Tongue (tissue), 1 donor: ENCODE measurements at regions not wholly inside any gene's neighbourhood (a gene's known extent, or its start where the extent isn't known, plus 50 kb on each side); places are given as distances from the start of the nearest gene placed in this dataset.
"Not testable (repeated sequence)": the region's sequence is repeated elsewhere in the genome, so short reads cannot be mapped to it uniquely, and the experiment has no call there.

Experiments
- DNase-seq: peaks from one replicate; pipeline ENCODE4 v3.0.0-alpha.2; 2015

DNA sequence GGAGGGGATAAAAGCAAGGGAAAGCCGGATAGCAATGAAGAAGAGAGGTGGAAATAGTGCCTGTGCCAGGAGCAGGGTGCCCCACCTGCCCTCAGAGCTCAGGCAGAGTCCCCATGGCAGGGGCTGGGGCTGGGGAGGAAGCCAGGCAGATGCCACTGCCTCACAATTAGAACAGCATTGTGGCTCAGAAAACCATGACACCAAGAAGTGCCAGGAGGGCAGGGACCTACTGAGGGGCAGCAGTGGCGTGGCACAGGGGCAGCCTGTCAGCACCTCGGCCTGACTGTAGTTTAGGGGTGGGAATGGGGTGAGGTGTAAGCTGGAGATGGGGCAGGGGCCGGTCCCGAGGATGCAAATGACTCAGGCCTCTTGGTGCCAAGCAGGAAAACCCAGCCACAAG is 532.1 kb upstream of the B3GAT1 start:
- no peak for DNase-seq

DNA sequence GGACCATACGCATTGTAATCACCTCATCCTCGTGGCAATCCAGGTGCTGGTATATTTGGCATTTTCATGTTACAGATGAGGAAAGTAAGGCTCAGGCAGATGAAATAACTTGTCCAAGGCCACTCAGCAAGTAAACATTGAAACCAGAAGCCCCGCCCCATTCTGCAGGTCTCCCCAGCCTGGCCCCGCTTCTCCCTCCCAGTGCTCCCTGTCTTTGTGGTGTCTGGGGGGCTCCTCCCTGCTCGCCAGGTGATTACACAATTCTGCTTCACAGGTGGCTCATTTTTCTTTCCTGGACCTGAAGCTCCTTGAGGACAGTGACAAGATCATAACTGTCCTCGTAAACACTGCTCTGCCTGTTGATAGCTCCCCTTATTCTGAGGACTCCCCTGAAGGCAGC is 531.5 kb upstream of the B3GAT1 start:
- no peak for DNase-seq

DNA sequence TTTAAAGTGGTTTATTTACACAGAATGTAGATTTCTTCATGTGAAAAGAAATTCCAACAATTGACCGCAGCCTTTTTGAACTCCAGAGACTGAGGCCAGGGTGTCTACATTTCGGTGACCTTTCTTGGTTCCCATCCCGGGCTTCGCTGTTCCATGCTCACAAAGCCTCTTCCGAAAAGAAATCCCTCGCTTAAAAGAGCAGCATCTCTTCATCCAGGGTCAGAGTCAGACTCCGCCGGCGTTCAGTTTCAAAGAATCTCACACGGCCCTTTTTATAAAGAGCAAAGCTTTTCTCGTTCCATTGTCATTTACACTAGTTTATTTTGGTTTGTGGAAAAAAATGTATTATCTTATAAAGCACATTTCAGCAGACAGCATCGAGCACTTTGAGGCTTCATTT is 530.6 kb upstream of the B3GAT1 start:
- no peak for DNase-seq

DNA sequence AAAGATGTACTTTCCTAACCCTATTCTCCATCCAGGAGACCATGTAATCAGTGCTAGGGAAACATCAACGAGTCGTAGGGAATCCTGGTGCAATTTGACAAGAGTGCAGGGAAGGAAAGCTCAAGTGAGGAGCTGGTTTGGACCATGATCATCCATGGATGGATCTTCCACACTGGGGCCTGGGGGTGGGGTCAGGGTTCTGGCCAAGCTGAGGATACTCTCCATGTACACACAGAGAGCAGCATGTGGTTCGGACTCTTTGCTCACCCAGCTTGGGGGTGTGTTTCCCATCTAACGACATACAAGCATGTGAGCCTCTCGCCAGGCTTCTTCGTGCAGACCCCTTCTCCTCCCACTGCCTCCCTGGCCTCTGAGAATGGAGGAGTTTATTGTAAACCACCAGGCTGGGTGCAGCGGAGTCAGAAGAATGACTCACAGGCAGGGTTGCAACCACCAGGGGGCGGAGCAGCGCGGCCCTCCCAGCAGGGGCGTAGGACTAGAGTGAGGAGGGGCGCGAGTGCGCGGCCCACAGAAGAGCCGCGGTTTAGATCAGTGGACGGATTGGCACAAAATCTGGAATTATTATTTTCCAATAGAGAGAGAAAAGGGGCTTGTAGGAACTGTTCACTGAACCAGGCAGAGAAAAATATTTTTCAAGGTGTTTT is 530.0 kb upstream of the B3GAT1 start:
- DNase-seq = peak; percentile 13

DNA sequence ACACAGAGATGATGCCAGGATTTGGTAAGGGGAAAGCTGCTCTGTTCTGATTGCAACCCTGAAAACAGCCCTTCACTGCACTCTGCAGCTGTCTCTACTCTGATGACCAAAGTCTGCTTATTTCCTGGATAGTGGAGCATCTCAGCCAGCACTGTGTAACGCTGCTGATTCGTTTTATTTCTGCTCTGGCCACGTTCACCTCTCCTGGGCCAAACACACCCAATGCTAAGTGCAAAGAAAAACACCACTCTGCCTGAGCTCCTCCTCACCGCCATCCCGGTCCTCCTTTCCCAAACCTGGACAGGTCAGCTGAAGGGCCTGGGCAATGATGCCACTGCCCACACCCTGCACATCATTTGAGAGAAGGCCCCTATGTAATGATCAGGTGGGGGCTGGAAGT is 529.3 kb upstream of the B3GAT1 start:
- DNase-seq = no peak

DNA sequence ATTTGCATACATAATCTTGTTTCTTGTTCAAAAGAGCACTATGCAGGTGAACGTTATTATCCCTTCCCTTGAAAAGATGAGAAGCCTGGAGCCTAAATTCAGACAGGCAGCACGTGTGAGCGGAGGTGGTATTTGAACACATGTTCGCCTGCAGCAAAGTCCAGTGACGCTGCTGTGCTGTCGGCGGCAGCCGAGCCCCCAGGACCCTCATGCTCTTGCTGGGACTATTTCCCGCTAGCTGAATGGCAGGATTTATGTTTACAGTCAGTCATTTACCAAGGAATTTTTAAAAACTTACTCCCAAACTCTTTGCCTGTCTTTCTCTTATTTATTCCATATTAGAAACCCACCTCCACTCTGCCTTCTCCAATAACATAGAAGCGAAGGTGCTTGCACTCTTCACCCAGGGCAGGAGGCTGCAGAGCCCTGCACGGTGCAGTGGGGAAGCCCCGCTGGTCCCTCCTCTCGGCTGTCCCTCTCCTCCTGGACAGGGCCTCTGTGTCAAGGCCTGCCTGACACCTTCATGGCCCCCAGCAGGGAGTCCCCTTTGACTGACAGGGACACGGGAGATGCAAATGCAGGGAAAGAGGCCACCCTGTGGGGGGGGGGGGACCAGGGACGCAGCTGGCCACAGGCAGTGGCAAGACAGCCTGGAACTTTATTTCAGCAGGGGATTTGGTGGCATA is 528.5 kb upstream of the B3GAT1 start:
- DNase-seq = no peak

DNA sequence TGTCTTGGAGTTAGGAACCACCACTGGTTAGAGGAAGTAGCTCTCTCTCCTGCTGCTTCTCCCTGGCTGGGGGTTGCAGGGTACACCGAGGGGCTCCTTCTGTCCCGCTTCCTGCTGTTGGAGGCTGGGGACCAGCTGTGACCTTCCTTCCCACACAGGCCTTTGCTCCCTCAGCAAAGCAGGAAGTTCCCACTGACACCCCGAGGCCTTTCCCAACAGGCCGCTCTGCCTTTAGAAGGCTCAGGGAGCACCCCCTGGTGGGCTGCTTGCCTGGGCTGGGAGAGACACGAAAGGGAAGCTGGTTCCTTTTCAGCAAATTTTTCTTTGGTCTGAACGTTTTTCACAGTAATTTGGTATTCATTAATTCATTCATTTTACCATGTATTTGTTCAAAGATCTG is 527.9 kb upstream of the B3GAT1 start:
- peak; percentile 19 for DNase-seq

DNA sequence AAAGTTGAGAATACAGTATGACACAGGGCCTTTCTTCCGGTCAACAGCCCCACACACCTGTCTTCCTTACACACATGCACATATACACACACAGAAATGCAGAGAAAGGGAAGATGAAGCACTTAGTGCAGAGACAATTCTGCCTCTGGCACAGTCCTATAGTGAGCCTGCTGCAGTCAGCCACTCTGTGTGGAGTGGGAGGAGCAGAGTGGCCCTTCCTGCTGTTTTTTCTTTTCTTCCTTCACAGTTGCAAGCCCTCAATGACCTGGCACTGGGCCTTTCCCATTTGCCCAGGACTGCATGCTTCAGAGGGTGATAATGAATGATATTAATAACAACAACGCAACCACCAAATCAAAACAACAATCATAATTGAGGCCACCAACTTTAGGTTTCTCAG is 527.0 kb upstream of the B3GAT1 start:
- no peak for DNase-seq

DNA sequence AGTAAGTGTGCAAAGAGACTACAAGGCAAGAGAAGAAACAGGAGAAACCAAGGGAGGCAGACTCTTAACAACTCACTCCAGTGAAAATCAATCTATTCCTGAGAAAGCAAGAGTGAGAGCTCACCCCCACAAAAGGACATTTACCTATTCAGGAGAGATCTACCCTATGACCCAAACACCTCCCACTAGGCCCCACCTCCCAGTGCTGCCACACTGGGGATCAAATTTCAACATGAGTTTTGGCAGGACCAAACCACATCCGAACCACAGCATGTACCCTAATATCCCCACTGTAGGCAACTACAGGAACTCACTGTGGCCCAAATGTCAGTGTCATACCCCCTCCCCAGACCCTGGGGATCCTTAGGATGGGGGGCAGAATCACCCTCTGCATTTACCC is 526.2 kb upstream of the B3GAT1 start:
- no peak for DNase-seq

DNA sequence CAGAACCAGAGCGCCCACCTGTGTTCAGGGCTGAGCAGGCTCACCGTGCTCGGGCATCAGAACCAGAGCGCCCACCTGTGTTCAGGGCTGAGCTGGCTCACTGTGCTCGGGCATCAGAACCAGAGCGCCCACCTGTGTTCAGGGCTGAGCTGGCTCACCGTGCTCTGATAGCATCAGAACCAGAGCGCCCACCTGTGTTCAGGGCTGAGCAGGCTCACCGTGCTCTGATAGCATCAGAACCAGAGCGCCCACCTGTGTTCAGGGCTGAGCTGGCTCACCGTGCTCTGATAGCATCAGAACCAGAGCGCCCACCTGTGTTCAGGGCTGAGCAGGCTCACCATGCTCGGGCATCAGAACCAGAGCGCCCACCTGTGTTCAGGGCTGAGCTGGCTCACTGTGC is 525.2 kb upstream of the B3GAT1 start:
- DNase-seq = not testable (repeated sequence)

DNA sequence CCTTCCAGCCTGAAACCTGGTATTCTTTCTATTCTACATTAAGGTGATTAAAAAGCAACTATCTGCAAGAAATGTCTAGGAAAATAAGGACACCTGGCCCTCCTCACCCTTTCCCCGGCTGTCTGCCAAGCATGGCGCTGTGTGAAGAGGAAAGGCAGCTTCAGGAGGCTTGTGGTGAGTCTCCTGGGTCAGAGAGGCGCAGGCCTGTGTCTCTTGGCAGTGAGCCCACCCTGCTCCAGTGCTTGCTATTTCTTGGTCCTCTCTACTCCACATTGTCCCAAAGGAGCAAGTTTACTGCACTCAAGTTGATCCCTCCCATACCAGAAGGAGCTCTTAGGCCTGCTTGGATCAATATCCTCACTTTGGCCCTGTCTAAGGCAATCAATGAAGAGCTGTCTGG is 520.7 kb upstream of the B3GAT1 start:
- no peak for DNase-seq

DNA sequence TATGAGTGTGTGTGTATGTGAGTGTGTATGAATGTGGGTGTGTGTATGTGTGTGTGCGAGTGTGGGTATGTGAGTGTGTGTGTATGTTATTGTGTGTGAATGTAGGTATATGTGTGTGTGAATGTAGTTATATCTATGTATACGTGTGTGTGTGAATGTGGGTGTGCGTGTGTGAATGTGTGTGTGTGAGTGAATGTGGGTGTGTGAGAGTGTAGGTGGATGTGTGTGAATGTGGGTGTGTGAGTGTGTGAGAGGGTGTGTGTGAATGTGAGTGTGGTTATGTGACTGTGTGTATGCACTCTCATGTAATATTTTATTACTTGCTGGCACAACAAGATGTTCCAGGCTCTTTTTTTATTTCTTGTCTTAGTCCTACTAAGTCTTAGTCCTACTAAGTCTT is 513.4 kb upstream of the B3GAT1 start:
- DNase-seq = no peak

DNA sequence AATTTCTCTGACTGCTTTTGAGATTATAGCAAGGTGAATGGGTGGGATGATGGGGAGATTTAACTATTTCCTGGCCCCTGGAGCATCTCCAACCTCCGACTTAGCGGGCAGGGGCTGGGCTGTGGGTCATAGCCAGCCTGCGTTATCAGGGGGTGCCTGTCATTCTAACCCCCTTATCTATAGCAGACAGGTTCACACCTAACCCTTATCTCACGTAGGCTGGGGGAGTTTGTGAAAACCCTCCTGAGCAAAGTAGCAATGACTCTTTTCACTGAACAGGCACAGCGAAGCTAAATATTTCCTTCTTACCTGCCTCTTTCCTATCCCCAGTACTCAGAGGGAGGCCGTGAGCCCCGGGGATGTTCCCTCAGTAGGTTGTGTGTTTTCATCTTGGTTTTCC is 511.4 kb upstream of the B3GAT1 start:
- DNase-seq = no peak

DNA sequence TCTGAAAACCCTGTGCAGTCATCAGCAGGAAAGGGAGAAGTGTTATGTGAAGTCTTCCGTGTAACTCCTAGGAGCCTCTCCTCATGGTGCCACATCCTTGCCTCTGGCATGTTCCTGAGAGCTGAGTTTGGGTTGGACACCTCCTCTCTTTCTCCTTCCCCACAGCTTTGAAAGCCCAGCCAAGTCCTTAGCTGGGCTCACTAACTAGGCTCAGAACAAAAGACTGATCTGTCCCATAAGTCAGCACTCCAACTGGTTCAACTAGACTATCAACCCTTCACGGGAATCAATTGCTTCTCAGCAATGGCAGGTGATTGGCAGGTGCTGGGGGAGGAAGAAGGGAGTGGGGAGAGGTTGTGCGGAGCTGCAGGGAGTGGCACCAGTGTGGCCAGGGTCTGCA is 509.9 kb upstream of the B3GAT1 start:
- DNase-seq = no peak

DNA sequence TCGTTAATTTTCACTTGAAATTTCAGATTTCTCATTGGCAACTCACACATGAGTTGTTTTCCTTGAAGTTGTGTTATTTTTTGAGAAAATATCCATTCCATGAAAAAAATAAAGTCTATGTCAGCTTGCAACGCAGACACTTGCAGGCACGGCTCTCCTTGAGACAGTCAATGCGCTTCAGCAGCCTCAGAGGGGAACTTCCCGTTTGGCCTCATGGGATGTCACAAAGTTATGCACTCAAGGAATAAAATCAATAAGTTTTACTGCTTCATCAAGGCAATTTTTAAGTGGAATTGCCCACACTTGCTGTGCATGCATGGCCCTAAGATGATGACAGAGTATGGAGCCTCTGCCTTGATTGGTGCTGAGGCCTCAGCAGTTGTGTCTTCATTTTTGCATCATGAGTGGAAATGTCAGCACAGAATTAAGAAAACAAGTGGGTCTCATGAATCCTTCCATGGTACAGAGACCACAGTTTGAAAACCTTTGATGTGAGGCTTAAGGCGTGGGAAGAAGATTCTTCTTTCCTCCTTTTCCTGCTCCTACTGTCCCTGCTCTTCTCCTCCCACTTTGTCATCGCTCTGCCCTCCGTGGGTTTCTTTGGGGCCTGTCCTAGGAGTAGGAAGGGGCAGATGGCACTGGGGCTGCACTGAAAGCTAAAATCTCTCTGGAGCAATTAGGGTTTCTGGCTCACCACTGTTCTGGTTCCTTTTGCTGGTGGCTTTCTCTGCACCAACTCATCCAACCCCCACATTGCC is 509.0 kb upstream of the B3GAT1 start:
- no peak for DNase-seq

DNA sequence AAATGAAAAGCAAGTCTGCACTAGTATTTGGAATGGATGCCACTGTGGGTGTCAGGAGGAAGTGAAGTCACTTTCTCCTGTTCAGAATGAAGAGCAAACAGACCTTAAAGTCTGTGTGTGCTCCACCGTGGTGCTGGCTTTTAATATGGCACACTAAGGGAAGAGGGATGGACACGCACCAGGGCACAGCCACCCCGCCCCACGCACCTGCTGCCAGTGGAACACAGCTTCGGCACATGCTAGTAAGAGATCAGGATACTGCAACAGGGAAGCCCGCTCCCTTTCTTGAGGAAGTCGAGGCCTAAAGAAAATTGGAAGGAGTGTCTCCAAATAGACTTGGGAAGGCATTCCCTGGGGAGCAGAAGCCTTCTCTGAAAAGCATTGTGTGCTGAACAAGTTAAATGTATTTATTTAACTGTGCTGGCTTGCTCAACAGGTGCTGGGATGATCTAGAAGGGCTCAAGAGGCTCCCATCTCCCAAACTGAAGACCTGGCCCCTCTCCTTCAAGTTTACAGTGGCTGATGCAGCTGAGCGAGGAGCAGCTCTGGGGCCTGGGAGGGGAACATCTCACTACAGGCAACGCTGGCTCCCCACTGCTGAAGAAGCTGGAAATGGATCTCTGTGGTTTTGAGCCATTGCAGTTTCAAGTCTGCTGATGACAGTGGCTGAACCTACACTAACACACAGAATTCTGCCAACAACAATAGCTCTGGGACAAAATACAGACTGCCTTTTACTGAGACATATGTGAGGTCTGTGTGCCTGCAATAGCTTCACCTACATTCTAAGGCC is 504.6 kb upstream of the B3GAT1 start:
- DNase-seq = peak; percentile 17

DNA sequence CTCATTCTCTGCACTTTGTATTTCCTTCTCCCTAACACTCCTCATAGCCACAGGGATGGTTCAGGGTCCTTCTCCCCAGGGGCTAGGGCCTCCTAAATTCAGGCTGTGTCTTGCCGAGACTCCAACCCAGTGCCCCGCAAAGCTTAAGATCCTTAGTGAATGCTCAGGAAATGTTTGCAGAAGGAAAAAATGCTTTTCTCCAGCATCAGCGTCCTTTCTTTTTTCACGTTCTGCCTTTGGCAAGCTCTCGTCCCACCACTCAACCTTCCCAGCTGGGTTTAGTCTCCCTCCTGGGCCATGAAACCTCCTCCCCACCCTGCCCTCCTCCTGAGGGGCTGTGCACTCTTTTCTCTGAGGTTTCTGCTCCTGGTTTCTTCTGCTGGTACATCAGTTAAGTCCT is 503.8 kb upstream of the B3GAT1 start:
- no peak for DNase-seq

DNA sequence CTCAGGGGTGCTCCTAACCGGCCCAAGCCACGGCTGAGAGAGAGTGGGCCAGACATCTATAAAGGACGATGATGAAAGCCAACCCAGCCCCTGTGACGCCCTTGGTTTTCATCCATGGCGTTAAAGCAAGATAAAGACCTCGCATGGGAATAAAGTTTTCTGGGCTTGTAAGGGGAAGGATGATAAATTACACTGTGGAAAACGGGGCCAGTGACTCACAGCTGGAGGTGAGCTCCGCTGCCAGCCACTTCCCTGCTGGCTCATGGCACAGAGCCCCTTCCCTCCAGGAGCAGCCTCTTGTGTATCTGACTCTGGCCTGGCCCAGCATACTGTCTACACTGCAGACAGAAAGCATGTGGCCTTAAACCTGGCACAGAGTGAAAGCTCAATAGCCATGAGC is 503.2 kb upstream of the B3GAT1 start:
- DNase-seq = peak; percentile 16

DNA sequence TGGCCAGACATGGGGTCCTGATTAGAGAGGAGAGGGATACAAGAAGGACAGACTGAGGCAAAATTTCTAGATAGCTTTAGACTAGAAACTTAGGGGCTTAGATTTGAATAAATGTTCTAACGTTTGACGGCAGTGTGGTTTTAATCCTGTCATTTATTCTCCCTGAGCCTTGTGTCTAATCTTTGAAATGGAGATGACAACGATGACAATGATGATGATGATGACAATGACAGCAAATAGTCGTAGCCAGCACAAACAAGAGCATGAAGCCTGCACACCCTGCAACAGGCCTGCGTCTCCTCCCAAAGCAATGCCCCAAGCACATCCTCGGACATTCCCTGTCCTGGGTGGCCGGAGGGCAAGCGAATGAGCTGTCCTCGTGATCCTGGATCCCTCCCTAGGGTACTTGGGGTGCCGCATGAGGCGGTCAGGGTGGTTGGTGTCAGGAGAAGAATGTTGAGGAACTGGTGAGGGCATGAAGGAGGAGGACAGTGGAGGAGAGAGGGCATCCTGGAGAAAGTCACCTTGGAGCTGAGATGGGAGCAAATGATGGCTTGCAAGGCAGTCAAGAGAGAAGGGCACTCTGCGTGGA is 502.1 kb upstream of the B3GAT1 start:
- DNase-seq = no peak

DNA sequence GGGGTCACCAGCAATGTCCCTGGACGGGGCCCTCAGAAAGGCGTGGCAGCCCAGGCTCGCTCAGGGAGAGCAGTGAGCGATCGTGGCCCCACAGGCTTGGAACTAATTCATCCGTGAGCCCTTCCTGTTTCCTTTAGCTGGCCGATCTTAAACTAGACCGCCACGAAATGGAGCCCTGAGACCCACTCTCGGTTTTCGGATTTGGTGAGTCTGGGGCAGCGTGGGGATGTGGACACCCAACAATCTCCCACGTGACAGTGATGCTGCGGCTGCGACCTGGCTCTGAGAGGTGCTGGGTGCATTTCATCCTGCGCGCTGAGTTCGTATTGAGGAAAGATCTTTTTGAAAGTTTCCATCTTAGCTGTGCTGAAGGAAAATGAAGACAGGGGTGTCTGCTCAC is 501.3 kb upstream of the B3GAT1 start:
- no peak for DNase-seq

DNA sequence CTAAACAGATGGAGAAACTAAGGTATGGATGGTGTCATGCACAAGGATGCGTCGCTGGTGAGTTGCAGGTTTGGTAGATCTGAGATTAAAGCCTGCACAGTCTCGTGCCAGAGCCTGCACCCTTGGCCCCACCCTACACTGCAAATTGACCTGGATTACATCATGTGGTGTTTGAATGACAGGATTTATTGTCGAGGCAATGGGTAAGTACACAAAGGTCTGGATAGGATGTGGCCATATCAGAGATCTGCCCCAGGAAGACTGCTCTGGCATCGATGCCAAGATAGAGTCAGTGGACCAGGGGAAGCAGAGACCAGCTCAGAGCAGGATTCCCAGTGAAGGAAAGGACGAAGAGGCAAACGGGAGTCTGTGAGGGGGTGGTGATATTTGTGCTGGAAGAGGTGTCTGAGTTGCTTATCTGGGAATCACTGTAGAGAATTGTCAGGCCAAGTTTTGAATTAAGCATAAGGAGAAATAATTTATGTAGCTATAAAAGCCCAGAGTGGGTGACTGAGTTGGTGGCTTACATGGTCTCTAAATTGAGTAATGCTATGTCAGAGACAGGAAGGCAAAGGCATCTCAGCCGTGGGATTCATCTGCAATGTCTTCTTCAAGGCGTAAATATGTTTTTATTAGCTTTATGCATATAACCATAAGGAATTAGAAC is 499.6 kb upstream of the B3GAT1 start:
- no peak for DNase-seq

DNA sequence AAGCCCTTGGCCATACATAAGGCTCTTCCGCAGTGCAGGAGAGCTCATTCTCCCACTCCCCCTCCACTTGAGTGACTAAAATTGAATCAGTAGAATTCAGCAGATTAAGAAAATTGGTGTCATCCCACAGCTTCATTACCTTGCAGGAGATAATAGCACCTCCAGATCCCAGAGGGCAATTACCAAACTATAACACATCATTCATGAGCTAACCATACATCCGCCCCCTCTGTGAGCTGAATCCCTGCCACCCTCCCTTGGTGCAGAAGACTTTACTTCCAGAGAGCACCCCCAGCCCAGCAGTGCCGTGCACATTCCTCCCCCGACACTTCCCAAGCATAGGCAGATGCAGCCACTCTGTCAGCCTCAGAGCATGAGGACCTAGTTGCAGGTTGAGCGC is 496.5 kb upstream of the B3GAT1 start:
- no peak for DNase-seq
